NCI-H187 treated with DMSO at 0.1 percent for 48 hours (cell line): ENCODE measurements at regions not wholly inside any gene's neighbourhood (a gene's known extent, or its start where the extent isn't known, plus 50 kb on each side); places are given as distances from the start of the nearest gene placed in this dataset.
"Not testable (repeated sequence)": the region's sequence is repeated elsewhere in the genome, so short reads cannot be mapped to it uniquely, and the experiment has no call there.

Experiments used
- DNase-seq: peaks from one replicate; lab custom pipeline; 2025; lab: John Stamatoyannopoulos, UW

- no peak for DNase-seq
Measured at GRCh38 chr10:94225589-94225988, 137.2 kb downstream of the NOC3L start.

GRCh38 chr10:94230134-94230785 is 132.5 kb downstream of the NOC3L start:
- no peak for DNase-seq

GRCh38 chr10:94232711-94233383 is 129.9 kb downstream of the NOC3L start:
- DNase-seq, result no peak

GRCh38 chr10:94235461-94235860 is 127.3 kb downstream of the NOC3L start:
- DNase-seq, result no peak

GRCh38 chr10:94238006-94238617 is 124.6 kb downstream of the NOC3L start:
- no peak for DNase-seq

GRCh38 chr10:94239696-94240095 is 123.0 kb downstream of the NOC3L start:
- DNase-seq, result no peak

- DNase-seq, result no peak
Measured at GRCh38 chr10:94240491-94240890, 122.2 kb downstream of the NOC3L start.

- no peak for DNase-seq
Measured at GRCh38 chr10:94240901-94241300, 121.8 kb downstream of the NOC3L start.

- DNase-seq, result no peak
Measured at GRCh38 chr10:94251098-94251497, 111.6 kb downstream of the NOC3L start.

- DNase-seq, result no peak
Measured at GRCh38 chr10:94251568-94251967, 111.2 kb downstream of the NOC3L start.

- DNase-seq, result not testable (repeated sequence)
Measured at GRCh38 chr10:94257407-94257806, 105.3 kb downstream of the NOC3L start.

- DNase-seq, result no peak
Measured at GRCh38 chr10:94260455-94260854, 102.3 kb downstream of the NOC3L start.

- DNase-seq, result no peak
Measured at GRCh38 chr10:94264085-94264484, 98.7 kb downstream of the NOC3L start.

GRCh38 chr10:94266091-94266490 is 96.6 kb downstream of the NOC3L start:
- DNase-seq, result no peak

- no peak for DNase-seq
Measured at GRCh38 chr10:94268652-94269051, 94.1 kb downstream of the NOC3L start.

GRCh38 chr10:94274142-94274787 is 88.5 kb downstream of the NOC3L start:
- no peak for DNase-seq

- no peak for DNase-seq
Measured at GRCh38 chr10:94276140-94276539, 86.6 kb downstream of the NOC3L start.

GRCh38 chr10:94277450-94277849 is 85.3 kb downstream of the NOC3L start:
- no peak for DNase-seq

- DNase-seq, result no peak
Measured at GRCh38 chr10:94279835-94280709, 82.7 kb downstream of the NOC3L start.

GRCh38 chr10:94281654-94282053 is 81.1 kb downstream of the NOC3L start:
- DNase-seq, result no peak

GRCh38 chr10:94282369-94282768 is 80.4 kb downstream of the NOC3L start:
- DNase-seq, result no peak
